TTC549 (cell line): ENCODE measurements at regions not wholly inside any gene's neighbourhood (a gene's known extent, or its start where the extent isn't known, plus 50 kb on each side); places are given as distances from the start of the nearest gene placed in this dataset.

ENCODE experiments used
- FAIRE-seq: peaks from 2 replicates; lab custom pipeline; 2012; peaks lifted over from hg19 to GRCh38; lab: Jason Lieb, UNC

DNA sequence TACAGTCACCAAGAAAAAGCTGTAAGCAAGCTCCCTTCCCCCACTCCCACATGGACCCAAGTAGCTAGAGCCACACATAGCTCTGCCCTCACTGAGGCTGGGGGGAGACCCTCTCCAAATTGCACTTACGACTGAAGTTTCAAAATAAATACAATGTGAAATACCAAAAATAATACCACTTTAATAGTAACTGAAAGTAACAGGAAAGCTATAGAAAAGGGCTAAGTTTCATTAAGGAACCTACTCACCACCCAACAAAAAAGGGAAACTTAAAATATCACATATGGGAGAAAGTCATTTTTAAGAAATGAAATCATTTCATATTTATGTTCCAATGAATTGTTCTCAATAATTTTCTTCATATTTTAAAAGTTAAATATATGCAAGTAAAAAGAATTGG is 130.4 kb upstream of the UBE2E2 start:
- no peak for FAIRE-seq

DNA sequence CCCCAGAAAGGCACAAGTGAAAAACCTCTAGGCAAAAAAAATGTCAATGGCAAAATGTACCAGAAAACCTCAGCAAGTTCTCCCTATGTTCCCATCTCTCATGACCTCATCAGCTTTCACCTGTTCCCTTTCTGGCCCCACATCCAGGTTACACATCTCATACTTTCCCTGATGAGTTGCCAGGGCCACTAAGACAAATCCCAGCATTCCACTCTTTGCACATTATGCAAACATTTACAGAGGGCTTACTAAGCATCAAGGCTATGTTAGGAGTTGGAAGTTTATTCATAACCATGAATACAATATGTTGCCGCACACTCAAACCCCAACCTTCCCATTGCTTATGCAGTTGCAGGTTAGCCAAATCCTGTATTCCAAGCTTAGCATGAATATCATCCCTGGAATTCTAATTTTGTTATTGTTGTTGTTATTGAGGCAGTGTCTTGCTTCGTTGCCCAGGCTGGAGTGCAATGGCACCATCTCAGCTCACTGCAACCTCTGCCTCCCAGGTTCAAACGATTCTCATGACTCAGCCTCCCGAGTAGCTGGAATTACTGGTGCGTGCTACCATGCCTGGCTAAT is 129.3 kb upstream of the UBE2E2 start:
- FAIRE-seq: no peak

DNA sequence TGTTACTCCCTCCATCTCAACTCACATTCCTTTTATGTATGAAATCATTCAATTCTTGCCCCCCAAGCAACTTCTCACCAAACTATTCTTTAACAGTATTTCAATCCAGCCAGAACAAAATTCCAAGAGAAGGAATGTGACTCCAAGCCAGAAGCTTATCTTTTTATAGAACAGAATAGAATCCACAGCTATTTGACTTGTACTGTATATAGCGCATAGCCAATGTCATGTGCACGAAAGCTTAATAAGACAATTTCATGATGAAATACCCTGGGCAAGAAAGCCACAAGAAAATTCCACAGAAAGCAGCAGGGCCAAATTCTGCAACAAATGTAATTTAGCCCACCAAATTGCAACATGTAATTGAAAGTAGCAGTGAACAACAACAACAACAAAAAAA is 127.6 kb upstream of the UBE2E2 start:
- no peak for FAIRE-seq

DNA sequence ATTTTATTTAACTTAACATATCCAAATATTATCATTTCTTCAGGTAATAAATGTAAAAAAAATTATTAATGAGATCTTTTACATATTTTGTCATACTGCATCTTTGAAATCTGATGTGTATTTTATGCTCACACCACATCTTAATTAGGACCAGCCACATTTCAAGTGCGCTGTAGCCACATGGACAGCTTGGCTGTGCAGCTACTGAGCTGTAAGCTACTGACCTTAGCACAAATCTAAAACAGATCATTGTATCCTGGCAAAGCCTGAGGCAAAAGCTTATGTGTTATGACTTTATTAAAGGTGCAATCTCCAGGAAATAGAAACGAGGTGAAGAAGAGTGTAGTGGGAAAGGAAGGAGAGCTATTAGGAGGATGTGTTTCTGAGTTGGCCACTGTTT is 126.7 kb upstream of the UBE2E2 start:
- FAIRE-seq: no peak

DNA sequence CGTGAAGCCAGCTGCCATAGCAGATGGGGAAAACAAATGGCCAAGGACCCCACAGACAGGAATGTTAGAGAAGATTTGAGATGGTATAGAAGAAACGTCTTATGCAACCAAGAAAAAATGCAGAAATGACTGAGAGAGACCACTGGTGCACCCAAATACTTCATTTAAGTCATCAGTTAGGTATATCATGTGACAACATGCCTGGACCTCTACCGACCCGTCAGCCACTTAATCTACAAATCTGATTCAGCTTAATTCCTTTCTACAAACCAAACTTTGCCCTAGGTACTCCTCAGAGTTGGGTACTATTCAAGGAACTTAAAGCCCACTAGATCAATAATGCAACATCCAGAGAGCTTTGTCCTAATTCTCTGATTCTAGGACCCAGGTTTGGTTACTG is 126.0 kb upstream of the UBE2E2 start:
- FAIRE-seq: no peak

DNA sequence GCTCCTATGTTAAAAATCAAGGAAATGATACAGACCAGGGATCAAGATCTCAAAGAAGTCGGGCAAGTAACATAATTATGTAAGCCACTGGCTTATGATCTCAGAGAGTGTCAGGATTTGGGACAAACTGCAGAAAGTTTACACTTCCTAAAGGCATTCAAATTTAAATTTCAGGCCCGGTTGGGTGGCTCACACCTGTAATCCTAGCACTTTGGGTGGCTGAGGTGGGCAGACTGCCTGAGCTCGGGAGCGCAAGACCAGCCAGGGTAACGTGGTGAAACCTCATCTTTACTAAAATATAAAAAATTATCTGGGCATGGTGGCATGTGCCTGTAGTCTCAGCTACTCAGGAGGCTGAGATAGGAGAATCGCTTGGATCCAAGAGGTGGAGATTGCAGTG is 124.4 kb upstream of the UBE2E2 start:
- FAIRE-seq: no peak

DNA sequence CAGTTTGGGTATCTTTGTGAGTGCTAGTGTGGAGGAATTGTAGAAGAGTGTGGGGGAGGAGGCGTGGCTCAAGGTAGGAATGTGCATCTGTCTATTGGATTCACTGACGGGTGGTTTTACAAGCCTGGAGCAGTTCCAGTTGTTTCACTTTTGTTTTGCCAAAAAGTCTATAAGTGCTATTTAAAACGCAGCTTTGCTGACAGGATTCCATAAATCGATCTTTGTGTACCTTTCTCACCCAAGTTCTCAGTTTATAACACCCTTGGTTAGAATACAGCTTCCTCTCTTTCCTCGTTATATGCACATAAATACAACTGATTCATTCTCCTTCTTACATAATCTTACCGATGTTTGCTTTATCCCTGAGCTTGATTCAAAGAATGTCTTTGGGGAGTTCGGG is 123.2 kb upstream of the UBE2E2 start:
- FAIRE-seq: no peak

DNA sequence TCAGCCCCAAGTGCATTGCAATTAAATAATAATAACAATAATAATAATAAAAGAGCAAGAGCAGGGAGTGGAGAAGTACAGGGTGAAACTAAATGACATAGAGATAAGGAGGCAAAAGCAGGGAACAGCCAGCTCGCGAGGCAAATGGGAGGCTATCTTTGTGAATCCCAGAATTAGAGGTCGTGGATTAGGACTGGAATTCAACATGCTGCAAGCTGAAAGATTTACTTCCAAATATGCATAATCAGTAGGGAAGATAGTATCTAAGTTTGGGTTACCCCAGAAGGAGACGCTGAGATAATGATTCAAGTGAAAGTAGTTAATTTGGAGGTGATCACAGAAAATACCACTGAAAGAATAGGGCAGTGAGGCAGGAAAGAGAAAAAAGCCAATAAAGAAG is 119.4 kb upstream of the UBE2E2 start:
- FAIRE-seq: no peak

DNA sequence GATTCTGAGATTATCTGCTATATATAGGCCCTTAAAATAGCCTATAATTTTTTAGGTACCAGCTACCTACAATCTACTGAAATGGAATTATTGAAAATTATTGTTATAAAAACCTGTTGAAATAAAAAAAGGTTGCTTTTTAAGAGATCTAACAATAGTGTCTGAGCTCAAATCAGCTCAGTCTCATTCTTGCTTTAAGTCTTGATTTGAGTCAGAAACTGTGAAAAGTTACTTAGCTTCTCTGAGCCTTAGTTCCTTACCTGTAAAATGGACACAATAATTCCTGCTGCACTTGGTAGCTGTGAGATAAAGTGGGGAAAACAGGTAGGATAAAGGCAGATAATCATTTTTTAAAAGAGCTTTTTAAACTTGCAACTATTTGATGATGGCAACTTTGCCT is 118.8 kb upstream of the UBE2E2 start:
- no peak for FAIRE-seq

DNA sequence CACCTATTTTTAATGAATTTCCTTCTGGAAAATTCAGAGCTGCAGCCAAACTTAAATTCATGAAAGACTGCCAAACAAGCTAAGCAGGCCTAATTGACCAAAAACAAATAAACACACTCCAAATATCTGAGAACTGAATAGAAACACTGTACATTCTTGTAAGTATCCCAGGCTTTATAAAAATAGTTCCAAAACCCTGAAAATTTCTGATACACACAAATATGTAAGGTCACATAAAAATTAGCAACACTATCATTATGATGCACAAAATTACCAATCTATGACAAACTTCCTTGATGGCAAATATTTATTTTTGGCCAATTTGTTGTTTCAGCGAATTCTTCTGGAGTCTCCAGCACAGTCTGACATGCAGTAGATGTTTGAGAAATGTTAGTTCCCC is 117.9 kb upstream of the UBE2E2 start:
- FAIRE-seq: no peak

DNA sequence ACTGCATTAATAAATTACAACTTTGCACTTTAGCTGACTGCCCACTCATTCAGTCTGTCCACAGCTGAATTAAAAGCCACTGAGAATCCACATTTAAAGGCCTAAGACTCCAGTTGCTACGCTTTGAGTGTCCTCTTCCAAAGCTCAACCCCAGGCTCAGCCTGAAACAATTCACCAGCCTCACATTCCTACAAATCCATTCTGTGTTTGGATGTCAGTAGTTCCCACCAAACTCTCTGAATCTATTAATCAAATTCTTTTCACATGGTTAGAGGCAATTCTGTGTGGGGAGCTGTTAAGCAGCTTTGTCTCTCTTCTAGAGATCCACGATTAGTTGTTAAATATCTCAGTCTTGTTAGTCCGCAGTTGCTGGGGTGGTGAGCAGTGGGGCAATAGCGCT is 116.8 kb upstream of the UBE2E2 start:
- FAIRE-seq: no peak

DNA sequence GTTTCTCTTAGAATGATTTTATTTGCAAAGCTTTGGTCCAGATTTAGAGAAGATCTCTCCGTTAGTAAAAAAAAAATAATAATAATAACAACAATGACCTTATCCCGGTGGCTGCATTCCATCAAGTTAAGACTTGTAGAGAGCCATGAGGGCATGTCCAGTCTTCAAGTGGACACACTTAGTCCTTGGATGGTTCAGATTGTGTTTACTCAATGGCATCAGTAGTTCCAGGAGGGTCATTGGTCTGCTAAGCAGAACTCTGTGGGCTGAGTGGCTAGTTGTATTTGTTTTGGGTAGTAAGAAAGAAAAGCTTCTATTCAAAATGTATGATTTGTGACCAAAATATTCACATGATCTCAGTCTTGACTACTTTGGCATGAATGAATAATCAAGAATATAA is 116.3 kb upstream of the UBE2E2 start:
- FAIRE-seq: no peak

DNA sequence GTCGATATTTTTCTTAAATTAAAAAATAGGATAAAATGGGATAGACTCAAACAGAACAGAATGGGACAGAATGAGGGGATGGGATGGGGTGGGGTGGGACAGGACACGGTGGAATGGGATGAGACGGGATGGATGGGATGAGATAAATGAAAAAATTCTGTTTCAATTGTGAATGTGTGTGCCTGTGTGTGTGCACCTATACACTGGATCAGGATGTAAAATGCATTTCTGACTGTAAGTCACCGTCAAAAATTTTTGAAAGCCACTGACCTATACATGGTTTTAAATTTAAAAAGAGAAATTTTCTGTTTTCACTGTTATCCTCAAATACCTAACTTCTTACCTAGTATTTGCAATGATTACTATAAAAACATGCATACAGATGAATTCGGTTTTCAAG is 108.7 kb upstream of the UBE2E2 start:
- no peak for FAIRE-seq

DNA sequence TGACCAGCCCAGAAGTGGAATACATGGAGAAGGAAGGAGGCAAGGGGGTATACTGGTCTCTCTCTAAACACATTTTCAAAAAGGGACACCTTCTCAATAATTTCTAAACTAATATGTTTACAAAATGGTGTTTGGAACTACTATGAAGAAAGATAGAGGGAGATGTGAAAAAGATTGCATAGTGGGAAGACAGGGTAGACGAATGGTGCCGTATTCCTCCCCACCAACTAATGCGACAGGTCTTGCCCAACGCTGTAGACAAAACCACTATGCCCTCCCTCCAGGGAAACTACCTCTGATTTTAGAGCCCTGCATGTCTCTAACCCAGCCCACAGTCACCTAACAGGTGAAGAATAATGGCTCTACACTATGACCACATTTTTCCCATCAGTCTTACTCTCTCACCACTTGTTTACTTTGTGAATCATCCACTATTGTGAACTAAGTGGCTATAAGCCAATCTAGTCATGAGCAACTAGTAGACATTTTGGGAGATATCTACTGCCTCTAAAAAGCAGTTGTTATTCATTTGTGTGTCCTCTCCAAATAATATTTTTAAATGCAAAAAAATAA is 108.2 kb upstream of the UBE2E2 start:
- FAIRE-seq: no peak

DNA sequence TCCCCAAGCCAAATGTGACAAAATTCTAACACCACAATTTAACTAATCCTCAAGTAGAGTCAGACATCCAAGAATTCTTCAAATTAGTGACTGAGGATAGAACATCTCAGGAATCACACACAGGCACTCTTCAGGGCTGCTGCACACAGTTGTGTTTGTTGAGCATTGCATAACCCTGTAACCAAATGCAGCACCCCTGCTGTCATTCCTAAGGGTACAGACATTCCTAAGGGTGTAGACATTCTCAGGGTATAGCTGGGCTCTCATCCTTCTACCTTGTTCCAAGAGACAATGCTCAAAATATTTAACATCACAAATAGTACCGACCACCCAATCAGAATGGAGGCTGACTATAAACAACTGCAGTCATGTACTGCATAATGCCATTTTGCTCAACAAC is 107.1 kb upstream of the UBE2E2 start:
- no peak for FAIRE-seq

DNA sequence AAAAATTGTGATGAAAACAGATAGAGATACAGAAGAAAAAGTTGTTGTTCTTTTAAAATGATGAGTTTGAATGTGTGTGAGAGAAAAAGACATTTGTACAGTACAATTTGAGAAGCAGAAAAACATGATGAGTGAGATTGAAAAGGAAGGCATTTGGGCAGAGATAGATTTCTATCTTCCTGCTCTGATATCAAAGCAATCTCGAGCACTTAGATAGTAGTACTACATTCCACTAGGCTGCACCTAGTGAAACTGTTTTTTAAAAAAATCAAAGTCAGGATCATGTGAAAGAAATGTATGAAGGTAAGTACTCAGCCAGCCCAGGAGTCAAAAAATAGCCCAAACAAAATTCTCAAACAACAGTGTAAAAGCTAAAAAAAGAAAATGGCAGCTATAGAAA is 104.1 kb upstream of the UBE2E2 start:
- FAIRE-seq: no peak

DNA sequence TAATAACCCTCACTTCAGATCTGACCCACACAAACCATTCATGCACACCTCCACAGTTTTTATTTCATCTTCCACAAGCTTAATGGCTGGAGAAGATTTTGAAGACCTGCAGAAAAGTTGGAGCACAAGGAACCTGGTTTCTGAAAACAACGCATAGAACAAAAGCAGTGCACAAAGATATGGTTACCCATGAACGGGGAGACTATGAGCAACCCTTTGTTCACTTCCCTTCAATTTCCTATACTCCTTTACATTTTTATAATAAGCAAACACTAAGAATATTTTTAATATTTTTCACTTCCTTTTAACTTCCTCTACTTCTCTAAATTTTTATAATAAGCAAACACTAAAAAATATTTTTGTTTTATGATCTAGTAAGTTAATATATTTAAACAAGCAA is 103.5 kb upstream of the UBE2E2 start:
- FAIRE-seq: no peak

DNA sequence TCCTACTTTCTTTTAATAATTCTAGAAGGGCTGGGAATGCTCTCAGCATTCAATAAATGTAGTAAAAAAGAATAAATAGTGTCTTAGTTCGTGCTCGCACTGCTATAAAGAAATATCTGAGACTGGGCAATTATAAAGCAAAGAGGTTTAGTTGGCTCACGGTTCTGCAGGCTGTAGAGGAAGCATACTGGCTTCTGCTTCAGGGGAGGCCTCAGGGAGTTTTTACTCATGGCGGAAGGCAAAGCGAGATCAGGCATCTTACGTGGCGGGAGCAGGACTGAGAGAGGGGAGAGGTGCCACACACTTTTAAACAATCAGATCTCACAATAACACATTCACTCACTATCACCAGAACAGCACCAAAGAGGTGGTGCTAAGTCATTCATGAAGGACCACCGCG is 103.0 kb upstream of the UBE2E2 start:
- FAIRE-seq: no peak

DNA sequence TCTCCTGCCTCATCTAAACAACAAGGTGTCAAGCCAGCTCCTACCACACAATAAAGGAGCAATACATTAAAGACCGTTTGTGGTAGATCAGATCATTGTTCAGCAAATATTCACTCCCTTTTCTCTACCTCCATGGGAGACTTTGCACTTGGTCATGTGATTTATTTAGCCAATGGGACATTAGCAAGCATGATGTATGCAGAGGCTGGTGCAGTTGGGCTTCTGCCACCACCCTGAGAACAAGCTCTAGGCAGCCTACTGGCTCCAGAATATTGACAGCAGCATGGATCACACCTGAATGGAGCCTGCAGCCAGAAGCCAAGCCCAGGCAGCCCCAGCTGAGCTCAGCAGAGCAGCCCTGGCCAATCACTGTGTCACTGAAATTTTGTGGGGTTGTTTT is 99.4 kb upstream of the UBE2E2 start:
- FAIRE-seq: no peak

DNA sequence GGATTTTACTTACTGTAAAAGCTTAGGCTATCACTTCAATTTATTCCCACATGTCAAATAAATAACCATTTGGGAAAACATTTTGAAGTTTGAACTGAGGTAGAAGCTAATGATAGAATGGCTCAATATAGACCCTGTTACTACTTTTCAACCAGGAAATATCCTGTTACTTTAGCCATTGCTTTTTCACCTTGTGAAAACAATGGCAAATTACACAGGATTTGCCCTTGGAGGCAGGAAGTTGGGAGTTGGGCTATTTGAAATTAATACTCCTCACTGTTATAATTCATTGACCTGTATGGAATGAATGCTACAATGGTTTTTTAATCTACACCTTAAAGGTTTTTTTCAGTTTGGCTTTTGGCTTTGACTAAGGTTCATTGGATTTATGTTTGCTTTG is 98.1 kb upstream of the UBE2E2 start:
- no peak for FAIRE-seq

DNA sequence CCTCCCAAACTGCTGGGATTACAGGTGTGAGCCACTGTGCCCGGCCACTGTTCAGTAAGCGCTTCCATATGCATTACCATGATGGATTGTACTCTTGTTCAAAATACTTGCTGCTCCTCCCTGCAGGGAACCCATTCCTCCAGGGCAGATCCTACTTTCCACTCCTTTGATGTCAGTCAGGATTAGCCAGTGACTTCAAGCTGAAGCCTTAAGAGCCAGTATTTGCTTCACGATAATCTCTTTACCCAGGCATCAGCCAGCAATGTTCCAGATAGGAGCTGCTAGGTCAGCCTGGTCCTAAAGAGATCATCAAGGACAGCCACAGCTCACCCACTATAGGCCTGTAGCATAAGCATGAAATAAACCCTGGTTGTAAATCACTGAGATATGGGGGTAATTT is 96.5 kb upstream of the UBE2E2 start:
- no peak for FAIRE-seq

DNA sequence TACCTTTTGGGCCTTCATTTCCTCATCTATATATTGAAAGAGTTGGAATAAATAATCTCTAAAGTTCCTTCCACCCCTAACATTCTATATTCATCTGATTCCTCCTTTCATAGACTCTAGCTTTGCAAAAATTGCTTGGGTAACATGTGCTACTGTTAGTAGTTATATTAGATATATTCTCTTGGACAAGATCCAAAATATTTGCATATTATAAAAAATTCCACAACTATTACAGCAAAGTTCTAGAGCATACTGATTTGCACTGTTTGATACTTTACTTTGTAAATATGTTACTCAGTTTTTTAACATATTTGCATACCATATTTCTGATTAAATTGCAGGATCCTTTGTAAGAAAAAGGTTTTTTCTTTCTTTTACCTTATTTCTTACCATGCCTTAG is 95.9 kb upstream of the UBE2E2 start:
- FAIRE-seq: no peak

DNA sequence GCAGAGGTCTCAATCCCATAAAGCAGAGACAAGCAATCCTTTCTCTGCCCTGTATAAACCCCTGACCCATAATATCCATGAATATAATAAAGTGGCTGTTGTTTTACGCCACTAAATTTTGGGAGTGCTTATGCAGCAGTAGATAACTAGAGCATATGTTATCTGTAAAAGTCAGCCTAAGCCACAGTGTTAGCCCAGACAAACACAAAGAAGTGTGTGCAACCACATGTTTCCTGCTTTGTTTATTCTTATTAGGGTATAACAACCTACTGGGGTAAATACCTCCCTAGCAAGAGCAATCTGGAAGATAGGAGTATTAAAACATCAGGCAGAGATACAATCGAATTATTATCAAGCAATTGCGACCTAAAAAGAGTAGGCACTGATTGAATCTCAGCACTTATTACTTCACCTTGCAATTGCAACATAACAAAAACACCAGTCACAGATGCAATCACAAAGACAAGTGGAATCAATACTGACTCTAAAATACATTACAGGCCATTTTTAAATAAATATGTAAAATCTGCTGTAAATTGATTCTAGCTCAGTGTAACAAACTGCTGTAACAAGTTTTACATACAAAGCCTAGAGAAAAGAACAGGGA is 94.6 kb upstream of the UBE2E2 start:
- FAIRE-seq: no peak

DNA sequence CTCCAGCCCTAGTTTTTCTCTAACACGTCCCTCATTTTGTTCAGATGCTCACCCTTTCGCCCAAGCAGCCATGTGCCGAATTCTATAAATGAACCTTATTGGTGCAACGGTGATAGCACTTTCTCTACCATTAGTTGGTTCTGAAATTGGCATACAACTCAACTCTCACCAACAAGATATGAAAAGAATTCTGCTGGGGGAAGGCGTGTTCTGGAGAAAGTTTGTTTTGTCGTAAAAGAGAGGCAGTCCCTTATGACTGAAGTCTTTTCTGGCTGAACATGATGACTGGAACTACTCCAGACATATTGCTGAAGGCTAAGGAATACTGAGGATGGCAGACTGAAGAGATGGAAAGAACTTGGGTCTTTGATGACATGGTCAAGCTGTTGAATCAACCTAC is 91.8 kb upstream of the UBE2E2 start:
- no peak for FAIRE-seq

DNA sequence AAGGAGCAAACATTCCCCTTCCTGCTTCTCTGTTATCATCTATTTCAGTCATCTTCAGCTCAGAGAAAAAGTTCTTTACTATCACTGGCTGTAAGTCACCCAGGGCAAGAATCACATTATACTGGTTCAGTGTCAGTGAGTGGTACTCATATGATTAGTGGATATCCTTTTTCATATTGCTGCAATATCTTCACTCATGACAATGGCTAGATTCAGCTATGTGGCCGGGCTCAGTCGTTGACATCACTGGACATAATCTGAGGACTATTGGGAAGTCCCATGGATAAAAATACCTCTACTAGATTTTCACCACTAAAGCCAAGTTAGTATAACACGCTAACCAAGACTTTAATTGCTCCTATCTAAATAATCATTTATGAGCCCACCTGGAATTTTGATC is 91.3 kb upstream of the UBE2E2 start:
- no peak for FAIRE-seq
